GM21381 (cell line): ENCODE measurements at regions not wholly inside any gene's neighbourhood (a gene's known extent, or its start where the extent isn't known, plus 50 kb on each side); places are given as distances from the start of the nearest gene placed in this dataset.

Experiments used
- ATAC-seq: cut with Tn5 transposase; IDR thresholded peaks from one replicate; pipeline ENCODE4 v1.9.1; 2021; ENCODE audit warnings: mild to moderate bottlenecking, moderate library complexity; ENCODE audit not compliant: unreplicated experiment

- no peak for ATAC-seq
These were observed 502.9 kb downstream of the BRD1 start for GRCh38 chr22:49324527-49325491.

- ATAC-seq, result no peak
These were observed 503.8 kb downstream of the BRD1 start for GRCh38 chr22:49323751-49324415.

- no peak for ATAC-seq
These were observed 504.6 kb downstream of the BRD1 start for GRCh38 chr22:49322861-49323622.

- ATAC-seq, result no peak
These were observed 505.4 kb downstream of the BRD1 start for GRCh38 chr22:49322231-49322630.

GRCh38 chr22:49321477-49322055, 506.1 kb downstream of the BRD1 start:
- ATAC-seq, result no peak

- no peak for ATAC-seq
These were observed 506.8 kb downstream of the BRD1 start for GRCh38 chr22:49320714-49321476.

GRCh38 chr22:49317369-49317768, 510.3 kb downstream of the BRD1 start:
- ATAC-seq, result no peak

GRCh38 chr22:49312601-49313000, 515.1 kb downstream of the BRD1 start:
- ATAC-seq, result no peak

GRCh38 chr22:49310354-49310753, 517.3 kb downstream of the BRD1 start:
- ATAC-seq, result no peak

GRCh38 chr22:49308300-49308699, 519.4 kb downstream of the BRD1 start:
- no peak for ATAC-seq

GRCh38 chr22:49307870-49308269, 519.8 kb downstream of the BRD1 start:
- ATAC-seq, result no peak

- ATAC-seq, result no peak
These were observed 520.2 kb downstream of the BRD1 start for GRCh38 chr22:49307481-49307830.

GRCh38 chr22:49306632-49307480, 520.8 kb downstream of the BRD1 start:
- no peak for ATAC-seq

GRCh38 chr22:49305966-49306631, 521.6 kb downstream of the BRD1 start:
- ATAC-seq, result no peak

- no peak for ATAC-seq
These were observed 522.3 kb downstream of the BRD1 start for GRCh38 chr22:49305214-49305965.

GRCh38 chr22:49303781-49304461, 523.8 kb downstream of the BRD1 start:
- ATAC-seq, result no peak

GRCh38 chr22:49303061-49303735, 524.5 kb downstream of the BRD1 start:
- ATAC-seq, result no peak
